ENCODE measurements at regions not wholly inside any gene's neighbourhood (a gene's known extent, or its start where the extent isn't known, plus 50 kb on each side); places are given as distances from the start of the nearest gene placed in this dataset.

DNA sequence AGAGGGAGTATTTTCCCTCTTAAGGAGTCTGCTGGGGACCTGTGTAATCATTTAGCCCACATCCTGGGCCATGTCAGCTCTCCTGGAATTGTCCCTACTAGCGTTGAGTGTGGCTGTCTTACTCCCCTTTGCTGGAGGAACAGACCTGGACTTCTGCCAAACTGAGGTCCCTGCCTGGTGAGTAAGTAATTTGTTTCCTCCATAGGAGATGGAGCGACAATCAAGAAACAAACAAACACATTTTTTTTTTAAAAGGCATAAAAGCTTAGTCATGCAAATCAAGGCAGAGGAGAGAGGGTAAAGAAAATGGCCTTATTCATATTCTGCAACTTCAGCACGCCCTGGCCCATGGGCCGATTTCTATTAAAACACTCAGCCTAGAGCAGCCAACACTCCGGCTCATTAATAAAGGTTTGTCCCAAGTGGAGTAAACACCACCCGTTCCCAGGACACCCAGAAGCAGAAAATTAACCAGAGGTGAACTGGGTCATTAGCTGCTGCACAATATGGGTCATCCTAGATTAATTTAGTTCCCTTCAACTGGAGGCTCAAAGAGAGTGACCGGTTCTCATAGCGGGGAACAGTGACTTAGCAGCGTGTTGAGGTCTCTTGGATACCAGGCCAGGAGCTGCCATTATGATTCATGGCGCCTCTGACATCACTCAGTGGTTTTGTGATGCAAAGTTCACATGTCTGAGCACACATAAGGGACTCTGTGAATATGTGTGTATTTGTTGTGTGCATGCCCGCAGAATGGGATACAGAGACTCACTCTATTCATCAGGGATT, 165.0 kb upstream of the SULF2 start:
- ATAC-seq: no peak
- TF ChIP-seq TCF4 (CRISPR knock-in tag; IDR thresholded peaks at IDR 0.05; ENCODE audit: borderline replicate concordance): no peak
- TF ChIP-seq, protein P1, sequence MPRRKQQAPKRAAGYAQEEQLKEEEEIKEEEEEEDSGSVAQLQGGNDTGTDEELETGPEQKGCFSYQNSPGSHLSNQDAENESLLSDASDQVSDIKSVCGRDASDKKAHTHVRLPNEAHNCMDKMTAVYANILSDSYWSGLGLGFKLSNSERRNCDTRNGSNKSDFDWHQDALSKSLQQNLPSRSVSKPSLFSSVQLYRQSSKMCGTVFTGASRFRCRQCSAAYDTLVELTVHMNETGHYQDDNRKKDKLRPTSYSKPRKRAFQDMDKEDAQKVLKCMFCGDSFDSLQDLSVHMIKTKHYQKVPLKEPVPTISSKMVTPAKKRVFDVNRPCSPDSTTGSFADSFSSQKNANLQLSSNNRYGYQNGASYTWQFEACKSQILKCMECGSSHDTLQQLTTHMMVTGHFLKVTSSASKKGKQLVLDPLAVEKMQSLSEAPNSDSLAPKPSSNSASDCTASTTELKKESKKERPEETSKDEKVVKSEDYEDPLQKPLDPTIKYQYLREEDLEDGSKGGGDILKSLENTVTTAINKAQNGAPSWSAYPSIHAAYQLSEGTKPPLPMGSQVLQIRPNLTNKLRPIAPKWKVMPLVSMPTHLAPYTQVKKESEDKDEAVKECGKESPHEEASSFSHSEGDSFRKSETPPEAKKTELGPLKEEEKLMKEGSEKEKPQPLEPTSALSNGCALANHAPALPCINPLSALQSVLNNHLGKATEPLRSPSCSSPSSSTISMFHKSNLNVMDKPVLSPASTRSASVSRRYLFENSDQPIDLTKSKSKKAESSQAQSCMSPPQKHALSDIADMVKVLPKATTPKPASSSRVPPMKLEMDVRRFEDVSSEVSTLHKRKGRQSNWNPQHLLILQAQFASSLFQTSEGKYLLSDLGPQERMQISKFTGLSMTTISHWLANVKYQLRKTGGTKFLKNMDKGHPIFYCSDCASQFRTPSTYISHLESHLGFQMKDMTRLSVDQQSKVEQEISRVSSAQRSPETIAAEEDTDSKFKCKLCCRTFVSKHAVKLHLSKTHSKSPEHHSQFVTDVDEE (CRISPR knock-in tag; IDR thresholded peaks at IDR 0.05): no peak
- TF ChIP-seq ZNF70 (CRISPR knock-in tag; IDR thresholded peaks at IDR 0.05): no peak
- TF ChIP-seq ISL1 (CRISPR knock-in tag; IDR thresholded peaks at IDR 0.05): no peak
- TF ChIP-seq, protein P2, sequence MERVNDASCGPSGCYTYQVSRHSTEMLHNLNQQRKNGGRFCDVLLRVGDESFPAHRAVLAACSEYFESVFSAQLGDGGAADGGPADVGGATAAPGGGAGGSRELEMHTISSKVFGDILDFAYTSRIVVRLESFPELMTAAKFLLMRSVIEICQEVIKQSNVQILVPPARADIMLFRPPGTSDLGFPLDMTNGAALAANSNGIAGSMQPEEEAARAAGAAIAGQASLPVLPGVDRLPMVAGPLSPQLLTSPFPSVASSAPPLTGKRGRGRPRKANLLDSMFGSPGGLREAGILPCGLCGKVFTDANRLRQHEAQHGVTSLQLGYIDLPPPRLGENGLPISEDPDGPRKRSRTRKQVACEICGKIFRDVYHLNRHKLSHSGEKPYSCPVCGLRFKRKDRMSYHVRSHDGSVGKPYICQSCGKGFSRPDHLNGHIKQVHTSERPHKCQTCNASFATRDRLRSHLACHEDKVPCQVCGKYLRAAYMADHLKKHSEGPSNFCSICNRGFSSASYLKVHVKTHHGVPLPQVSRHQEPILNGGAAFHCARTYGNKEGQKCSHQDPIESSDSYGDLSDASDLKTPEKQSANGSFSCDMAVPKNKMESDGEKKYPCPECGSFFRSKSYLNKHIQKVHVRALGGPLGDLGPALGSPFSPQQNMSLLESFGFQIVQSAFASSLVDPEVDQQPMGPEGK (CRISPR knock-in tag; IDR thresholded peaks at IDR 0.05; ENCODE audit: borderline replicate concordance): no peak
- TF ChIP-seq ZNF8 (CRISPR knock-in tag; IDR thresholded peaks at IDR 0.05): no peak
- TF ChIP-seq ESRRG (CRISPR knock-in tag; IDR thresholded peaks at IDR 0.05): no peak
- no peak for TF ChIP-seq PPARA (CRISPR knock-in tag; IDR thresholded peaks at IDR 0.05; ENCODE audit: borderline replicate concordance)
- no peak for TF ChIP-seq ZNF565 (CRISPR knock-in tag; conservative IDR thresholded peaks at IDR 0.05; ENCODE audit: low read depth)
- no peak for TF ChIP-seq CSDC2 (CRISPR knock-in tag; IDR thresholded peaks at IDR 0.05)
- no peak for TF ChIP-seq TOX (CRISPR knock-in tag; IDR thresholded peaks at IDR 0.05; ENCODE audit: borderline replicate concordance)
- no peak for TF ChIP-seq GLIS3 (CRISPR knock-in tag; IDR thresholded peaks at IDR 0.05)
- no peak for TF ChIP-seq RARB (CRISPR knock-in tag; IDR thresholded peaks at IDR 0.05)
- no peak for TF ChIP-seq SNAI2 (CRISPR knock-in tag; IDR thresholded peaks at IDR 0.05)

DNA sequence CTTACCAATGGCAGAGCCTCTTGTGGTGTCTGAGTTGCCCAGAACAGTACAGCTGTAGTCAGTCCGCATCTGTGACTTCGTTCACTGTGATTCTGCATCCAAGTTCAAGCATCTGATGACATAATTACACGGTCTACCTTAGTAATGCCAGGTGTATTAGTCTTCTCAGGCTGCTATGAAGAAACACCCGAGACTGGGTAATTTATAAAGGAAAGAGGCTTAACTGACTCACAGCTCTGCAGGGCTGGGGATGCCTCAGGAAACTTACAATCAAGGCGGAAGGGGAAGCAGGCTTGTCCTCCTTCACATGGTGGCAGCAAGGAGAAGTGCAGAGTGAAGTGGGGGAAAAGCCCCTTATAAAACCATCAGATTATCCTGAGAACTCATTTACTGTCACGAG, 163.9 kb upstream of the SULF2 start:
- no peak for ATAC-seq
- TF ChIP-seq CSDC2 (CRISPR knock-in tag; IDR thresholded peaks at IDR 0.05): no peak
- TF ChIP-seq, protein P3, sequence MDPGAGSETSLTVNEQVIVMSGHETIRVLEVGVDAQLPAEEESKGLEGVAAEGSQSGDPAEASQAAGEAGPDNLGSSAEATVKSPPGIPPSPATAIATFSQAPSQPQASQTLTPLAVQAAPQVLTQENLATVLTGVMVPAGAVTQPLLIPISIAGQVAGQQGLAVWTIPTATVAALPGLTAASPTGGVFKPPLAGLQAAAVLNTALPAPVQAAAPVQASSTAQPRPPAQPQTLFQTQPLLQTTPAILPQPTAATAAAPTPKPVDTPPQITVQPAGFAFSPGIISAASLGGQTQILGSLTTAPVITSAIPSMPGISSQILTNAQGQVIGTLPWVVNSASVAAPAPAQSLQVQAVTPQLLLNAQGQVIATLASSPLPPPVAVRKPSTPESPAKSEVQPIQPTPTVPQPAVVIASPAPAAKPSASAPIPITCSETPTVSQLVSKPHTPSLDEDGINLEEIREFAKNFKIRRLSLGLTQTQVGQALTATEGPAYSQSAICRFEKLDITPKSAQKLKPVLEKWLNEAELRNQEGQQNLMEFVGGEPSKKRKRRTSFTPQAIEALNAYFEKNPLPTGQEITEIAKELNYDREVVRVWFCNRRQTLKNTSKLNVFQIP (CRISPR knock-in tag; IDR thresholded peaks at IDR 0.05; ENCODE audit: borderline replicate concordance, low read depth): no peak
- TF ChIP-seq, protein P4, sequence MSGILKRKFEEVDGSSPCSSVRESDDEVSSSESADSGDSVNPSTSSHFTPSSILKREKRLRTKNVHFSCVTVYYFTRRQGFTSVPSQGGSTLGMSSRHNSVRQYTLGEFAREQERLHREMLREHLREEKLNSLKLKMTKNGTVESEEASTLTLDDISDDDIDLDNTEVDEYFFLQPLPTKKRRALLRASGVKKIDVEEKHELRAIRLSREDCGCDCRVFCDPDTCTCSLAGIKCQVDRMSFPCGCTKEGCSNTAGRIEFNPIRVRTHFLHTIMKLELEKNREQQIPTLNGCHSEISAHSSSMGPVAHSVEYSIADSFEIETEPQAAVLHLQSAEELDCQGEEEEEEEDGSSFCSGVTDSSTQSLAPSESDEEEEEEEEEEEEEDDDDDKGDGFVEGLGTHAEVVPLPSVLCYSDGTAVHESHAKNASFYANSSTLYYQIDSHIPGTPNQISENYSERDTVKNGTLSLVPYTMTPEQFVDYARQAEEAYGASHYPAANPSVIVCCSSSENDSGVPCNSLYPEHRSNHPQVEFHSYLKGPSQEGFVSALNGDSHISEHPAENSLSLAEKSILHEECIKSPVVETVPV (CRISPR knock-in tag; IDR thresholded peaks at IDR 0.05): no peak
- no peak for TF ChIP-seq OSR1 (CRISPR knock-in tag; IDR thresholded peaks at IDR 0.05)
- TF ChIP-seq, protein P5, sequence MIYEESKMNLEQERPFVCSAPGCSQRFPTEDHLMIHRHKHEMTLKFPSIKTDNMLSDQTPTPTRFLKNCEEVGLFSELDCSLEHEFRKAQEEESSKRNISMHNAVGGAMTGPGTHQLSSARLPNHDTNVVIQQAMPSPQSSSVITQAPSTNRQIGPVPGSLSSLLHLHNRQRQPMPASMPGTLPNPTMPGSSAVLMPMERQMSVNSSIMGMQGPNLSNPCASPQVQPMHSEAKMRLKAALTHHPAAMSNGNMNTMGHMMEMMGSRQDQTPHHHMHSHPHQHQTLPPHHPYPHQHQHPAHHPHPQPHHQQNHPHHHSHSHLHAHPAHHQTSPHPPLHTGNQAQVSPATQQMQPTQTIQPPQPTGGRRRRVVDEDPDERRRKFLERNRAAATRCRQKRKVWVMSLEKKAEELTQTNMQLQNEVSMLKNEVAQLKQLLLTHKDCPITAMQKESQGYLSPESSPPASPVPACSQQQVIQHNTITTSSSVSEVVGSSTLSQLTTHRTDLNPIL (CRISPR knock-in tag; IDR thresholded peaks at IDR 0.05; ENCODE audit: low read depth): no peak
- TF ChIP-seq ZNF8 (CRISPR knock-in tag; IDR thresholded peaks at IDR 0.05): no peak
- TF ChIP-seq, protein P2 (CRISPR knock-in tag; IDR thresholded peaks at IDR 0.05; ENCODE audit: borderline replicate concordance): no peak
- no peak for TF ChIP-seq ESRRG (CRISPR knock-in tag; IDR thresholded peaks at IDR 0.05)
- no peak for TF ChIP-seq BACH2 (CRISPR knock-in tag; IDR thresholded peaks at IDR 0.05; ENCODE audit: borderline replicate concordance)
- no peak for TF ChIP-seq GLIS3 (CRISPR knock-in tag; IDR thresholded peaks at IDR 0.05)

Measured in SK-N-SH treated with all-trans-retinoic acid at 6 μM for 48 hours (cell line).